GM10266 (cell line): ENCODE measurements at regions not wholly inside any gene's neighbourhood (a gene's known extent, or its start where the extent isn't known, plus 50 kb on each side); places are given as distances from the start of the nearest gene placed in this dataset.

Experiments
- DNase-seq: peaks from one replicate; pipeline ENCODE4 v3.0.0; 2012; ENCODE audit errors: extremely low spot score
- CTCF ChIP-seq: IDR thresholded peaks from 2 replicates; pipeline ENCODE4 v1.5.1; 2012; ENCODE audit warnings: mild to moderate bottlenecking, low read depth; ENCODE audit not compliant: control insufficient read depth, insufficient read depth; ENCODE audit errors: missing control alignments

DNA sequence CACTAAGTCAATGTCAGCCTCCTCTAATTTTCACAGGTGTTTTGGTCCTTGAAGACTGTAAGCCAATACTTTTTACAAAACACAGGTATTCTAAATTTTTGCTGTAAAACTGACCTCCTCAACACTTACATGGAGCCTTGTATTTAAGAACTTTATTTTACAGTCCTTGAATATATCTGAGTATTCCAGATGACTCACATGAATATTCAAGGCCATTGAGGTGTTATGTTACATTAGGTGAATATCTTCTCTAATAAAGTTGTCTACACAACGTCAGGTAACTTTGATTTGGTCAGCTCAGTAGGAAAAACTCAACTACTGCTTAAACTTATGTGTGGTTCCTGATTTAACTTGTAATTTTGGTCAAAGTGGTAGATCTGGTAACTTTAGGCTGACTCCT is 254.2 kb downstream of the OLFM3 start:
- no peak for TF ChIP-seq CTCF
- DNase-seq = no peak

DNA sequence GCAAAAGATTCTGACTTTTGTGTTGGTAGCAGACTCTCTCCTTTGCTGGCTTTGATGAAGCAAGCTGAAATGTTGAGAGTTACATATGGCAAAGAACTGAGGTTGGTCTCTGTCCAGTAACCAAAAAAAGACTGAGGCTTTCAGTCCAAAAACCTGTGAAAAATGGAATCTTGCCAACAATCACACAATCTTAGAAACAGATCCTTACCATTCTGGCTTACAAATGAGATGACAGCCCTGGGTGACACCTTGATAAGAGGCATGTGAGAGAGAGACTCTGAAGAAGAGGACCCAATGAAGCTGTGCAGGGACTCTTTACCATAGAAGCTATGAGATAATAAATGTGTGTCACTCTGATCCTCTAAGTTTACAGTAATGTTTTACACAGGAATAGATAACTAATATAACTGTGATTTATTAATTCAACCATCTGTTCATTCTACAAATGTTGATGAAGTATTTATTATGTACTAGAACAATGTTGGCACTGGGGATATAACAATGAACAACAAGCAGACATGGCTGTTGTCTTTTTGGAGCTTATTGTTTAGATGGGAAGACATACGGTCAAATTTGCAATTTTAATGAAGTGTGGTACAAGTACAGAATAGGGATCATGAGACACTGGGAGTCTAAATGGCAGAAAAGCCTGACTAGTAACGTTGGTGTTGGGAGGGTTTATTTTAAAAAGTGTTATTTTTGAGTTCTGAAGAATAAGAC is 251.0 kb downstream of the OLFM3 start:
- TF ChIP-seq CTCF = no peak
- no peak for DNase-seq

DNA sequence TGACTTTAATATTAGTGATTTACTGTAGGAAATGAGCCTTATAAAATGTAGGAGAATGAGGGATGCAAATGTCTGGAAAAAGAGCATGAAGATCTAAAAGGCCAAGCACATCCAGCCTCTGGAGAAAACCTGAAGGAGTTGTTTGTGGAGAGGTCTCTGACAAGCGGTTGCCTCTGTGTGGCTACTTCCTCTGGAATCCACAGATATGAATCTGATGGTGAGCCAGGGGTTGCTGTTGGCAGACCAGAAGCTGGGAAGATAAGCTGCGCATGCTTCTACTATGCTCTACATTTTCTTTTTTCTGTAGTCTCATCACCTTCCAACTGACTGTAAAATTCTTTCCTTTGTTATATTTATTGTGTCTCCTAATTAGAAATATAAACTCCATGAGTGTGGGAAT is 248.6 kb downstream of the OLFM3 start:
- no peak for DNase-seq
- TF ChIP-seq CTCF = no peak
